DND-41 (cell line): ENCODE measurements at regions not wholly inside any gene's neighbourhood (a gene's known extent, or its start where the extent isn't known, plus 50 kb on each side); places are given as distances from the start of the nearest gene placed in this dataset.
"Not testable (repeated sequence)": the region's sequence is repeated elsewhere in the genome, so short reads cannot be mapped to it uniquely, and the experiment has no call there.

ENCODE experiments used
- ATAC-seq: fragments of 200-7000 bp; cut with Tn5 transposase; 3 replicates; pipeline ENCODE4 v1.9.1; 2021; ENCODE audit warnings: low read depth; ENCODE audit not compliant: insufficient read depth
- DNase-seq: peaks from one replicate; pipeline ENCODE4 v3.0.0-alpha.2; 2020
- H2AFZ ChIP-seq: 2 replicates; pipeline ENCODE4 v1.6.0; 2012; ENCODE audit warnings: low read depth, low read length
- H3K27ac ChIP-seq: 2 replicates; pipeline ENCODE4 v1.5.1; 2012; ENCODE audit warnings: low read length, inconsistent platforms
- H3K27me3 ChIP-seq: fragments of 200-600 bp; sonication (generic); 2 replicates; pipeline ENCODE4 v1.6.0; 2012; ENCODE audit warnings: low read length, mild to moderate bottlenecking, inconsistent platforms; ENCODE audit not compliant: insufficient read depth, poor library complexity
- H3K36me3 ChIP-seq: 2 replicates; pipeline ENCODE4 v1.5.1; 2012; ENCODE audit warnings: low read length, inconsistent platforms; ENCODE audit not compliant: insufficient read depth
- H3K4me1 ChIP-seq: 2 replicates; pipeline ENCODE4 v1.5.1; 2012; ENCODE audit warnings: mild to moderate bottlenecking, low read length; ENCODE audit not compliant: insufficient read depth
- H3K4me2 ChIP-seq: 2 replicates; pipeline ENCODE4 v1.6.0; 2012; ENCODE audit warnings: mild to moderate bottlenecking, moderate library complexity, low read length, inconsistent platforms; ENCODE audit not compliant: insufficient read depth
- H3K4me3 ChIP-seq, 2 experiments: fragments of 200-600 bp in 1 of 2; shearing (Covaris generic) in 1 of 2; 2 replicates each; pipeline ENCODE4 v1.5.1; 2012 to 2016; ENCODE audit warnings: inconsistent platforms in 2 of 2, low read length in 2 of 2, mild to moderate bottlenecking in 2 of 2, low read depth in 1 of 2, moderate library complexity in 1 of 2
- H3K79me2 ChIP-seq: 2 replicates; pipeline ENCODE4 v1.6.0; 2012; ENCODE audit warnings: low read length, inconsistent platforms; ENCODE audit not compliant: insufficient read depth
- H3K9ac ChIP-seq: 2 replicates; pipeline ENCODE4 v1.6.0; 2012; ENCODE audit warnings: low read depth, mild to moderate bottlenecking, inconsistent platforms, low read length, moderate library complexity
- H3K9me3 ChIP-seq: 2 replicates; pipeline ENCODE4 v1.5.1; 2012; ENCODE audit warnings: low read length, moderate library complexity, mild to moderate bottlenecking, inconsistent platforms; ENCODE audit not compliant: insufficient read depth, severe bottlenecking
- H4K20me1 ChIP-seq: 2 replicates; pipeline ENCODE4 v1.6.0; 2012; ENCODE audit warnings: low read length; ENCODE audit not compliant: insufficient read depth
- CTCF ChIP-seq: IDR thresholded peaks from 2 replicates; pipeline ENCODE4 v1.5.1; 2012; ENCODE audit warnings: borderline replicate concordance, low read length, moderate library complexity, mild to moderate bottlenecking; ENCODE audit not compliant: poor library complexity, severe bottlenecking; ENCODE audit errors: extremely low read depth
- EZH2 ChIP-seq: IDR thresholded peaks from 3 replicates; pipeline ENCODE4 v1.6.1; 2012; ENCODE audit warnings: borderline replicate concordance, low read depth, mild to moderate bottlenecking, moderate library complexity, low read length, inconsistent platforms; ENCODE audit not compliant: severe bottlenecking

GRCh38 chr11:96842731-96843130 is 452.9 kb downstream of the JRKL start:
- Histone ChIP-seq H3K27me3 (no peaks in the 10 kb centered on the region), H3K79me2 (no peaks in the 10 kb centered on the region), H3K4me2 (no peak overlapping the region), H3K4me1 (no peaks in the 10 kb centered on the region), H4K20me1 (no peaks in the 10 kb centered on the region), H3K9me3 (no peaks in the 10 kb centered on the region), H3K36me3 (no peaks in the 10 kb centered on the region), H3K27ac (no peak overlapping the region), H3K4me3 (no peak overlapping the region), H3K9ac (no peak overlapping the region), H2AFZ (no peak overlapping the region)
- no peak for DNase-seq
- ATAC-seq, result no peak
- TF ChIP-seq EZH2 (no peak), CTCF (no peak)

GRCh38 chr11:96854425-96854824 is 464.6 kb downstream of the JRKL start:
- no peak overlapping the region for H3K9ac ChIP-seq
- H3K79me2 ChIP-seq, result no peaks in the 10 kb centered on the region
- H2AFZ ChIP-seq, result no peak overlapping the region
- TF ChIP-seq EZH2 (no peak), CTCF (no peak)
- H3K27me3 ChIP-seq, result no peaks in the 10 kb centered on the region
- H3K36me3 ChIP-seq, result no peaks in the 10 kb centered on the region
- H3K4me1 ChIP-seq, result no peaks in the 10 kb centered on the region
- H3K4me2 ChIP-seq, result no peak overlapping the region
- ATAC-seq, result no peak
- H3K4me3 ChIP-seq, result no peak overlapping the region
- no peak for DNase-seq
- no peak overlapping the region for H3K27ac ChIP-seq
- H3K9me3 ChIP-seq, result no peaks in the 10 kb centered on the region
- H4K20me1 ChIP-seq, result no peaks in the 10 kb centered on the region

- H3K36me3 ChIP-seq, H3K9ac ChIP-seq, H4K20me1 ChIP-seq, H3K9me3 ChIP-seq, DNase-seq, H3K4me3 ChIP-seq, H3K4me2 ChIP-seq, H3K4me1 ChIP-seq, H3K27ac ChIP-seq, ATAC-seq, H3K79me2 ChIP-seq, H3K27me3 ChIP-seq, H2AFZ ChIP-seq: not testable (repeated sequence)
These were observed 471.9 kb downstream of the JRKL start for GRCh38 chr11:96861722-96862121.

GRCh38 chr11:96863520-96863919 is 473.7 kb downstream of the JRKL start:
- ATAC-seq (no peak), DNase-seq (no peak)
- TF ChIP-seq CTCF, result no peak
- H3K36me3 ChIP-seq, result no peaks in the 10 kb centered on the region
- no peaks in the 10 kb centered on the region for H3K27me3 ChIP-seq
- no peak overlapping the region for H3K27ac ChIP-seq
- H3K4me1 ChIP-seq, result no peaks in the 10 kb centered on the region
- no peaks in the 10 kb centered on the region for H3K9me3 ChIP-seq
- H3K79me2 ChIP-seq, result no peaks in the 10 kb centered on the region
- H2AFZ ChIP-seq, result no peak overlapping the region
- no peaks in the 10 kb centered on the region for H4K20me1 ChIP-seq
- H3K9ac ChIP-seq, result no peak overlapping the region
- H3K4me2 ChIP-seq, result no peak overlapping the region
- H3K4me3 ChIP-seq, result no peak overlapping the region
